HG02588 (cell line): ENCODE measurements at regions not wholly inside any gene's neighbourhood (a gene's known extent, or its start where the extent isn't known, plus 50 kb on each side); places are given as distances from the start of the nearest gene placed in this dataset.

ENCODE experiments used
- ATAC-seq: cut with Tn5 transposase; IDR thresholded peaks from one replicate; pipeline ENCODE4 v1.9.1; 2021; ENCODE audit warnings: mild to moderate bottlenecking, moderate library complexity; ENCODE audit not compliant: unreplicated experiment

DNA sequence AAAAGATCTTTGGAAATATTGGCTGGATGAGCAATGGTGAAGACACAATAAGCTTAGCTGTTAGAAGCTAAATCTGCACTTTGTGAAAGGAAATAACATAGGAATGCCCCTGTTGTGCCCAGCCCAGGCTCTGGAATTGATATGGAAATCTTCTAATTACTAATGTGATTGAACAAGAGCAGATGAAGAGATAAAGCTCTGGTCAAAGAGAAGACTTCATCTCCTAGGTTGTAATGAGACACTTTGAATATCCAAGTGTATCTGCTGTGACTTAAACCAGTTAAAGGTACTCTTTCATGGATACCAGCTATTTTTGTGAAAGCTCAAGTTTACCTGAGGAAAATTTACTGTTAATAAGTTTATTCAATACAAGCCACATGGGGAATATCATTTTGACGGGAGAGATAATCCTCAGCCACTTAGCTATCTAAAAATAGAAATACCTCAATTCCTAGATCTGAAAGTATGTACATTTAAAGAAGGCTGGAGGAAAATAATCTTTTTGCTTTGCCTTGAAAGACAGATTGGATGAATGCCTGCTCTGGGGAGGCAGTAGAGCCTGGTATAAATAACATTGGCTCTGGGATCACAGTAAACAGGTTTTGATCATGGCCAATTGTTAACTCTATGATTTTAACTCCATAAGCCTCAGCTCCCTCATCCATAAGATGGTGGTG lies 494.0 kb upstream of the B3GALT2 start:
- no peak for ATAC-seq

DNA sequence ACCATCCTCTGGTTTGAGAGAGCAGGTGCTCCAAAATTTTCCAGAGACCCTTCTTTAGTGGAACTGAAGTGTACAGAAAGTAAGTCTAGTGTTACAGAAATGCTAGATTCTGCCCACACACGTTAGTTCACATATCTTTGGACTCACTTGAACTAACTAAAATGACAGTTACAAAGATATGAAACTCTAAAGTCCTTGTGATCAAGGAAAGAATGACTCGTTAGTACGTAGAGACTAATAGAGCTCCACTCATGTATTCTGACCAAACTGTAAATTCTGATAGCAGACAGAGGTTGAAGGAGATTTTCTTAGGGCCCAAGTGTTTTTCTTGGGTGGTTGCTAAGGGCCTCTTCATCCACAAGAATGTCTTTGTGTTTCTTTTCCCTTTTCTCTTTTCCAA lies 491.5 kb upstream of the B3GALT2 start:
- ATAC-seq, result no peak

DNA sequence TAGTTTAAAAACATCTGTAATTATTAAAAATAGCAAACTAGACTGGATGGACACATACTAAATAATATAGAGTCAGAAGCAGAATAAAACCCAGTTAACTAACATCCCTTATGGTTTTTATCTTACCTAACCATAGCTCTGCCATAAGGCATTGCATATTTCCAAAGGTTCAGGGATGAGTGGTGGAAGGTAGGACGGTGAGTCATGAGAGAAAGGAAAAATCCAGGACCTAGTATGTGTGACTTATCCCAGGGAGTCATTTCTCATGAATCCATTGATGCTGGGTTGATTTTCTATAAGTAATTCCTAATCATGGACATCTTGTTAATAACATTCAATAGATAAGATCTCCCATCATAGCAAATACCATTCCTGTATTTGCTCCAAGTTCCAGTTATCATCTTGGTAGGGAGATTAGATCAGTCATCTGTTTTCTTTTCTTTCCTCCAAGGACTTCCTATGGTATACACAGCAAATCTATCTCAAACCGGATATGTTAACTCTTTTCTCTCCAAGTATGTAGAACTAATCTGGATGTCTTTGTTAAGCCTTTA lies 490.7 kb upstream of the B3GALT2 start:
- ATAC-seq, result no peak

DNA sequence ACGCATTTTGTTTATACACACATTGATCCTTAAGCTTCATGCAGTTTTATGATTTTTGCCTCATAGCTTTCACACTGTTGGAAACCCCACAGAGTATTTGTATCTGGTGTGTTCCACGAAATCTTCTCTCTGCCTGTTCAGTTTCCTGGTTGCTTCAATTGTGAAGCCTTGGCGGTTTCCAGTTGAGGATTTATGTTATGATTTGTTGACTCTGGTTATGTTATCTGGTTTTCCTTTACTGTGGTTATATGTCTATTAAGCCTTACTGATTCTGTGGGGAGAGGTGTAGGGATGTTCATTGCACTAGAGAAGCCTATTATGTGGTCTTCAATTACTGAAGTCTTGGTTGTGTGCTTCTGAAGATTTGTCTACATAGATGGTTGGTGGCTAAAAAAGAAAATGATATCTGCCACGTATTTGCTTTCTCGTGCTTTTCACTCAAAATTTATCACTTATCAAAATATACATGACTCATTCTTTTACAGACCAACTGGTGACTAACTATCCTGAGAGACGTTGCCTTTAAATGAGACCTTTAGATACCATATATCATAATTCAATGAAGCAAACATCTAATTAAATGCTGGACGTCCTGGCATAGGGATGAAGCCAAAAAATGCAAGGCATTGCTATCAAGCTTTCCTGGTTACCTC lies 488.0 kb upstream of the B3GALT2 start:
- no peak for ATAC-seq

DNA sequence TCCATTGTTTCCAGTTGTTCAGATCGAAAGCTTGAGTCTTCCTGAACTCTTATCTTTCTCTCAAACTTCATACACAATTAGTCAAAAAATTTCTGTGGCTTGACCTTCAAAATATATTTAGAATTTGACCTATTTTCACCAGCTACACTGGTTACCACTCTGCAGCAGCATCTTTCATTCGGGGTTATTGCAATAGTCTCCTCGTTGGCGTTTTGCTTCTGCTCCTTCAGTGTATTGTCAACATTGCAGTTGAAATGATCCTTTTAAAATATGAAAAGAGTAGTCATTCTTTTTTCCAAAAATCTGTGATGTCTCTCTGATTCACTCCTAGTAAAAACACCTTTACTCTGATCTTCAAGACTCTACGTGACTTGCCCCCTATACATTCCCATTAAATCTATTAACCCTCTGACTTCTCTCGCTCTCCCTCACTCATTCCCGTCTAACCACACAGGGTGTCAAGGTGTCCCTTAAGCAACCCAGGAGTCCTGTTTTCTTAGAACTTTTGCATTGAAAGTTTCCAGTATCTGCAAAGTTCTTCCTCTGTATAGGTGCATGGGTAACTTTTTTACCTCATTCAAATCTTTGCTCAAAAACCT lies 480.2 kb upstream of the B3GALT2 start:
- ATAC-seq, result no peak

DNA sequence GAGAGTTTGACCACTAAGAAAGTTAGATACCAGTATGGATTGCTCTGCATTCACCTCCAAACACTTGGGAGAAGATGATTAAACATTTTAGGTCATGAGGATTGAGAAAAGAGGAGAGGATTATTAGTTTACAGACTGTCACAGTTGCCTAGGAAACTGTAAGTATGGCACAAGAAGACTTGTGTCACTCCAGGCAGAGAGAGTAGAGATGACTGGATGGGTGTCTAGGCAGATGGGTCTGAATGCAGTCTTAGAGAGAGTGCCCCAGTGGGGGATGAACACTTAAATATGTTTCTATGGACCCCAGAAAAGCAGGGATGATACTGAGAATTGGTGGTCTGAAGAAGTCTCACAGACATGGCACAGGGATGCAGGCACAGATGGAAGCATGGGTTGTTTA lies 477.6 kb upstream of the B3GALT2 start:
- ATAC-seq, result no peak

DNA sequence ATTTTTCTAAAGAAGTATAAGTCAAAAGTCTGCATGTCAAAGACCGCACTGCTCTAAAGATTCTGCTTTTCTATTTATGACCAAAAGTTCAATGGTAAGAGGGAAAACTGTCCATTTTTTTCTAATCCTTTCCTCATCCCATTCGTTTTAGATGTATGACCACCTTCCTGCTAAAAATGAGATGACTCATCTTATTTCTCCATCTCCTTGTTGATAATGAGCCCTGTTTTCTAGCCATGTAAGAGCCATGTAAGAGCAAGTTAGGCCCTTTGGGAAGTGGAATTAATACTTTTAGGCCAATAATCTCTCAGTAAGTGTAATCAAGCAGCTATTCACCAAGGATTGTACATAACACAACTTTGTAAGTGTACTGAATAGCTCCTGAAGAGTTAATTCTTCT lies 475.6 kb upstream of the B3GALT2 start:
- no peak for ATAC-seq

DNA sequence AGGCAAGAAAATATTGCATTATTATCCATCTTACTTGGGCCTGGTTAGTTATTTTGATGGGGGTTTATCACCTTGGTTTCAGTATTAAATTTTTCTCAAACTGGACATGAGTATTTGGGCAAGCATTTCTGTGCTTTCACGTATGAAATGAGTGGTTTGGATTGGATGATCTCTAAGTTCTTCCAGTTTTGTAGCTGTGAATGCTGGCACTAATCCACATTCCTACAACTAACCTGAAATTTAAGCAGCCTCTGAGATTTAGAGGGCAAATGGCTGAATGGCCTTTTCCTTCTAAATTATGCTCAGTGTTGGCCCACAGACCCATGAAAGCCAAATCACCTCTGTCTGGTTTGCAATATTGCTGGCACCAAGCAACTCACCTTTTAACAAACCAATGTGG lies 475.0 kb upstream of the B3GALT2 start:
- no peak for ATAC-seq

DNA sequence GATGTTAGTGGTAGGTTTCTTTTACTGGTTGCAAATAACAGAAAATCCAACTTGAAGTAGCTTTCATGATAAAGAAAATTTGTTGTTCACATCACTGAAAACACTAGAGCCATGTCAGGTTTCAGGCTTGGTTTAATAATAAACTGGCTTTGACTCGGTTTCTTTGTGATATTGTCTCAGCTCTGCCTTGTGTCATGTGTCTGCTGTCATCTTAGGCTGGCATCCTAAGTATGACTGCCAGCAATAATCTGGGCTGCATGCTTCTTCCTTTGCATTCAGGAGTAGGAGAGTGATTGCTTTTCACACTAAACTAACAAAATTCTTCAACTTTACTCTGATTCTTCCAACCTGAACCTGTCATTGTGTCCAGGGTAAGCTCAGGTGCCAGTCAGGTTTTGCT lies 474.0 kb upstream of the B3GALT2 start:
- ATAC-seq, result no peak

DNA sequence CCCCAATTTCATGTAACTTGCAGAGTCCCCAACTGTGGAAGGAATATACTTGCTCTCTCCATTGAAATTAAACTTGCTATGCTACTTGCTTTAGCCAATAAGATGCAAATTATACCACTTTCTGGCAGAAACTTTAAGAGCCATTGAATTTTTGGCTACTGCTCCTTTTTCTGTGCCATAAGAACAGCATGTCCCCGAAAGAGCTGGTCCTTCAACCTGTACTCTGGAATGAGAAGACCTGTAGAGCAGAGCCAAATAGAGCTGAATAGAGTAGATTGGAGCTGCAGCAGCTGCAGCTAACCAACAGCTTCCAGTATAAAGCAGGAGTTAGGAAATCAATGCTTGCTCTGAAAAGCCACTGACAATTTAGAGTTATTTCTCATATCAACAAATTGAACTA lies 472.3 kb upstream of the B3GALT2 start:
- no peak for ATAC-seq

DNA sequence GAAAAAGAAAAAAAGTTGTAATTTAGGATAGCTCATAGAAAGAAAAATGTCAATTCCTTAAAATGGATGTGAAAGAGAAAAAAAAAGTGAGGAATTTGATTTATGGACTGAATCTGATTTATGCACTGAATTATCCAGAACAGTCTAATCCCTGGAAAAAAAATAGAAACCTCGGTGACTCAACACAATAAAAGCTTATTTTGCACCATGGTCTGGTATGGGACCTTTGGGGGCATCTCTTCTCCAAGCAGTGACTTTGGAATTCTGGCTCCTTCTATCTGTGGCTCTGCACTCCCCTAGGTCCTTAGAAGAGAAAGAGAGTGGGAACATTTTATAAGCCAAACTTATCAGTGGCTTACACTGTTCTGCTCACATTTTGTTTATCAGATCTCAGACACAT lies 471.7 kb upstream of the B3GALT2 start:
- ATAC-seq, result no peak

DNA sequence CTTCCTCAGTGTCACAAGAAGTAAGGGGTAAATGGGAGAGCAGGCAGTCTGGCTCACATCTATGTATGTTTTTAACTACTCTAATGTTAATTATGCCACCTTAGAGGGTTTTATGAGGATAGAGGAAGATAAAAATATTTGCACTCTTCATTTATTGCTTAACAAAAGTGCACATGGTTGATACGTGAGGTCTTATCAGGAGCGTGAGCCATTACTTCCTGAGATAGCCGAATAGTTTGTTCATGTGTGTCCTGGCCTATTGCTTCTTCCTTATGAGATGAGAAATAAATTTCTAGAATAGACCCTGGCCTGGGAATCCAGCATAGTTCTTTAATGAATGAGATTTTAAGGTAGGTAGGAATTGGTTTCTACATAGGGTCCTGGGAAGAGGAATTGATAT lies 471.1 kb upstream of the B3GALT2 start:
- ATAC-seq, result no peak

DNA sequence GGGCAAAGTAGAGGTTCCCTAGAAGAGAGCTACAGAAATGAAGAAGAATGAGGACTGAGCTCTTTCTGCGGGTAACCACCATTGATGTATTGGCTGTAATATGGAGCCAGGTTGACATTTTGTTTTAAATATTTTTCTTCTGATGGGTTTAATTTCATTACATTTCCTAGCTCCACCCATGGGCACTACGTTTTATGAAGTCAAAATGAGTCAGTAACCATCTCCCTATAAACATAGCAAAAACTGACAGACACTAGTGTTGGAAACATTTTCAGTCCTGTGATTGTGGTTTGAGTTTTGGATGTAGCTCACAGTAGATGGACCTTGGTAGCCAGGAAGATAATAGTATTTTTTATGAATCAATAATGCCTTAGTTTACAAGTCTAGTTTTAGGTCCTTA lies 470.4 kb upstream of the B3GALT2 start:
- ATAC-seq, result no peak

DNA sequence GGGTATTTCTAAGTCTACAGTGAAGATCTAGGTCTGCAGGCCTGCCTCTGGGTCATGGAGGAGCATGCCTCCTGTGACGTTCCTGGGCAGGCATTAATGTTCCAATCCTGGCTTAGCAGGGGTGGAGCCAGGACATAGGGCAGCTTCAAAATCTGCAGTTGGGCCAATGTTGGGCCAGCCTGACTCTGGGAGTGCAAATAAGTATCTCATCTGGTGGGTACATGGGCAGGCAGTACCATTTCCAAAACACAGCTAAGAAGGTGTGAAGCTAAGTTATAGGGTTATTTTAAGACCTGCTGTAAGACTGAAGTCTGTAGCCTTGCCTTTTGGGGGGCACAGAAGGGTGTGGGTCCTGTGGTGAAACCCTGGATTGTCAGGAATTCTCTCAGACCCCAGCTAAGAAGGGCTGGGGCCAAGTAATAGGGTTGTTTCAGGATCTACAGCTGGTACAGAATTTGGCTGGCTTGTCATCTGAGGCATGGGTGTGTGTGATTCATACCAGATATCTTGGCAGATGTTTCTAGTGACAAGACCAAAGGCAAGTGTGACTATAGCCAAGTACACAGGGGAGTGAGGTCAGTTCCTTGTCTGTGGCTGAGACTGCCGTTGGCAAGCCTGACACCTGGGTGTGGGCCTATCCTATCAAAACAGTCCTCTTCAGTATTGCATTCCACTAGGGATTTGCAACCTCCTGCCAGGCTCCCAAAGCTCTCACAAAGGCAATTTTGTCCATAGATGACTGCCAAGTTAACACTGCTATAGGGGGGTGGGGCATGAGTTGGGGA lies 468.7 kb upstream of the B3GALT2 start:
- no peak for ATAC-seq

DNA sequence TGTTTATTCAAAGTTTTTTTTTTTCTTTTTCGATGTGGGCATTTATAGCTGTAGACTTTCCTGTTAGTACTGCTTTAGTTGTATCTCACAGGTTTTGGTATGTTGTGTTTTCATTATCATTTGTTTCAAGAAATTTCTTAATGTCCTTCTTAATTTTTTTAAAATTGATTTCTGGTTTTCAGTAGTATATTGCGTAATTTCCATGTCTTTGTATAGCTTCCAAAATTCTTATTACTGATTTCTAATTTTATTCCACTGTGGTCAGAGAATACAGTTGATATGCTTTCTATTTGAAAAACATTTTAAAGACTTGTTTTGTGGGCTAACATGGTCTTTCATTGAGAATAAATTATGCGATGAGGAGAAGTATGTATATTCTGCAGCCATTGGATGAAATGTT lies 463.2 kb upstream of the B3GALT2 start:
- no peak for ATAC-seq

DNA sequence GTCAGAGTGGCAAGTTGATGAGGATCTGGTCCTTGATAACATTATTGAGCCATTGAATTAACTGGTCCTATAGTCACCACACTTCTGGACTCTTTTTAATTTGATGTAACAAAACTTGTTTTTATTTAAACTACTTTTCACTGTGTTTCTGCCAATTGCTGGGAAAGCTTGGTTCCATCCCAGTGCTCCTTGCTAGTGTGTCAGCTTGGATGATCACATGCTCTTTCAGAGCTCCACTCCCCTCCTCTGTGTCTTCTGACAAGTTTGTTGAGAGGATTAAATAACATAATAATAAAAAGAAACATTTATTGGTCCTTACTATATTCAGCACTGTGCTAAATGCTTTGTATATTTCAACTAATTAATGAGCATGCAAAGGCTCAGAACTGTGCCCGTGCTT lies 448.5 kb upstream of the B3GALT2 start:
- no peak for ATAC-seq

DNA sequence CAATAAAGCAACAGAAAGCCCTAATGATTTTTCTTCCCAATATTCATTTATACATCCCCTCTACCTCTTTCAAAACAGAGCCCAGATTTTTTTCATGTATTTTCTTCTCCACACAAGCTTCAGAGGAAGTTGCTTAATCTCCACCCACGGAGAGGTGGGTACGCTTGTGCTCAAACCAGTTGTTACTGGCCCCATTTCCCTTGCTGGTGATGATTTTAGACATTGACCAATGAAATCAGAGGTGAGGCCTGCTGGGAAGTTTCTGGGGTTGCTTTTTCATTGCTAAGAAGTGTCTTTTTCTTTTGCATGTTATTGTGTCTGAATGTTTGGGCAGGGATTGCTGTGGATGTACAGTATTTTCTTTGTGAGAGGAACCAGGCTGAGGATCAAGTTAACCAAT lies 448.1 kb upstream of the B3GALT2 start:
- no peak for ATAC-seq

DNA sequence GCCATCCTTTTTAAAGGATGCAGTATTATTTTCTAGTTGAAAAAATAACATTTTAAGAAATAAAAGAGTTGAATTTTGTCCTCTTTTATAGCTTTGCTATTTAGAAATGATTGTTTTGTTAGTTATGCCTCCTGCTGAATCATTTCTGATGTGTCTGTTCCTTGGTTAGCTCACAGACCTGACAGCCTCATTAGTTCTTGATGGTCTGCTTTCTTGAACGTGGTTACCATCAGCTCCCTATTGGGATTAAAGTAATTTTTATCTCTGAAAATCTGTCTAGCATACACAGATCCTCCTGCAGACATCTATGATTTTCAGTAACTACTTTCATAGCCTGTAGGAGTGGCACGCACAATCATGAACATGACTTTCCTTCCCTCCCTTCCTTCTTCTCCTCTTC lies 447.6 kb upstream of the B3GALT2 start:
- no peak for ATAC-seq

DNA sequence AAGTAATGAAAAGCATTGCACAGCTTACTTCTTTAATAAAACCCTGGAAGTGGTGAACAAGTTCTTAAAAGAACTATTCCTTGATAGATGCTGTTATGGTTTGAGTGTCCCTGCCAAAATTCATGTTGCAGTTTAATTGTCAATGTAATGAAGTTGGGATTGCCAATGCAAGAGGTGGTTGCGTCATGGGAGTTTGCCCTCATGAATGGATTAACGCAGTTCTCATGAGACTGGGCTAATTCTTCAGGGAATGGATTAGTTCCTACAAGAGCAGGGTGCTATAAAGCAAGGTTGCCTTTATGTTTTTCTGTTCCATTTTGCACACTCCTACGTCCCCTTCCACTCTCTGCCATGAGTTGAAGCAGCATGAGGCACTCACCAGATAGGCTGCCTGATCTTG lies 446.7 kb upstream of the B3GALT2 start:
- no peak for ATAC-seq

DNA sequence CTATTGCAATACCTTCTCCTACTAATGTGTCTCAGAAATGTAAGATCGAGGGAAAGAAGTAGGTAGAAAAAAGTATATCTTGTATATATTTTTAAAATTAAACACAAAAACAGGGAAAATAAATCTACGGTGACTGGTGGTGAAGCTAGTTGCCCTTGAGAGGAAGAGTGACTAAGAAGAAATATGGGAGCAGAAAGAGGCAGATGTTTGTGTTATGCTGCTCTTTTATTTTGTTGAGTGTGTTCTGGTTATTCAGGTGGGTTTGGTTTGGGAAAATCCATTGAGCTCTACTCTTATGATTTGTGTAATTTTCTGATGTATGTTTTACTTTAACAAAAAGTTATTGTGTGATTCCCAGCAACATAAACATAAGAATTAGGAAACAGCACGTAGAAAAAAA lies 444.9 kb upstream of the B3GALT2 start:
- ATAC-seq, result no peak

DNA sequence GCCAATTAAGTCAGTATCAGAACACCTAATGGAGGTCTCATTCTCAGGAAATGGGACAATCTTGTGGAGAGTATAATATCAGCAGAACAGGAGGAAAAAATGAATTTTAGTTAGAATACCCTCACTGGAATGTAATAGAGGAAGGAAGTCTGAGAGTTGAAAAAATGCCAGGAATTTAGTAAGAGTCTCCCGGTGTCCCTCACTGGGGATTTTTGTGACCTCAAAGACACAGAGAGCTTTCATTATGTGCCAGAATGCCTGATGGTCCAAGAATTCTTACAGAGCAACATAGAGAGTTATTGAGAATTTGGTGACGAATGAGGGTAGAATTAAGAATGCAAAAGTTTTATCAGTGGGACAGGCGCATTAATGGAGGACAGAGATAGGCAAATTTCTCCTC lies 443.5 kb upstream of the B3GALT2 start:
- ATAC-seq, result no peak

DNA sequence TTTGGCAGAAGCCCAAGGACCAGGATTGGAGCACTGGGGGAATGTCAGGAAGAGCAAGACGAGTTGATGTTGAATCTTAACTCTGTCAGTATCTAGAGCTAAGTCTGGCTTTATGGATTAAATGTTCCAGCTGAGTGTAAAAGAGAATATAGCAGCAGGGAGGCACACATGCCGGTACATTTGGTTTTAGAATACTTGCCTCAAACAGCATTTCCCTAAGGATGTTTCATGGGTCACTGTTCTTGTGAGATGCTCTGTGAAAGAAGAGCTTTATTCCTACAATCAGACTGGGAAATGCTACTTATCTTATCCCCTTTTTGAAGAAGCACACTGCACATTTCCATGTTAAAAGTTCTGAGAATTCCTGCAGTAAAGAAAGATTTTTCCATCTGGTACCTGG lies 440.3 kb upstream of the B3GALT2 start:
- ATAC-seq, result no peak
